Neural progenitor cell (in vitro differentiated cells): ENCODE measurements at regions not wholly inside any gene's neighbourhood (a gene's known extent, or its start where the extent isn't known, plus 50 kb on each side); places are given as distances from the start of the nearest gene placed in this dataset.

ENCODE experiments used
- DNase-seq: peaks from one replicate; pipeline ENCODE4 v3.0.0-alpha.2; 2016; ENCODE audit warnings: low spot score
- H2AFZ ChIP-seq: fragments of 200-600 bp; sonication (generic); replicated peaks from 2 replicates; pipeline ENCODE4 v1.6.1; 2016; ENCODE audit warnings: antibody characterized with exemption
- H3F3A ChIP-seq: fragments of 200-600 bp; sonication (generic); 2 replicates; pipeline ENCODE4 v1.6.1; 2016; ENCODE audit warnings: antibody characterized with exemption, low read depth
- H3K27ac ChIP-seq: fragments of 200-600 bp; sonication (generic); 2 replicates; pipeline ENCODE4 v1.5.1; 2016; ENCODE audit warnings: mild to moderate bottlenecking
- H3K27me3 ChIP-seq: fragments of 200-600 bp; sonication (generic); 2 replicates; pipeline ENCODE4 v1.6.1; 2016; ENCODE audit warnings: mild to moderate bottlenecking, moderate library complexity
- H3K36me3 ChIP-seq: fragments of 200-600 bp; sonication (generic); 2 replicates; pipeline ENCODE4 v1.5.1; 2016
- H3K4me1 ChIP-seq: fragments of 200-600 bp; sonication (generic); 2 replicates; pipeline ENCODE4 v1.6.1; 2016; ENCODE audit warnings: mixed run types
- H3K4me2 ChIP-seq: fragments of 200-600 bp; sonication (generic); 2 replicates; pipeline ENCODE4 v1.6.1; 2016
- H3K4me3 ChIP-seq: fragments of 200-600 bp; sonication (generic); 2 replicates; pipeline ENCODE4 v1.5.1; 2016
- H3K79me2 ChIP-seq: fragments of 200-600 bp; sonication (generic); 2 replicates; pipeline ENCODE4 v1.6.1; 2016; ENCODE audit warnings: low read depth
- H3K9ac ChIP-seq: fragments of 200-600 bp; sonication (generic); 2 replicates; pipeline ENCODE4 v1.6.1; 2016
- H3K9me3 ChIP-seq: fragments of 200-600 bp; sonication (generic); 2 replicates; pipeline ENCODE4 v1.5.1; 2016; ENCODE audit warnings: low read depth
- H4K20me1 ChIP-seq: fragments of 200-600 bp; sonication (generic); 2 replicates; pipeline ENCODE4 v1.6.1; 2016; ENCODE audit warnings: low read depth
- H3K27ac Mint-ChIP-seq: 3 replicates; pipeline ENCODE4 v1.8.0; 2021; ENCODE audit warnings: mixed read lengths
- H3K27me3 Mint-ChIP-seq: 2 replicates; pipeline ENCODE4 v1.8.0; 2022; ENCODE audit warnings: low read depth, mild to moderate bottlenecking, inconsistent platforms, moderate library complexity, mixed read lengths; ENCODE audit not compliant: insufficient read depth
- H3K36me3 Mint-ChIP-seq: 3 replicates; pipeline ENCODE4 v1.8.0; 2021; ENCODE audit warnings: mixed read lengths
- H3K4me1 Mint-ChIP-seq: 3 replicates; pipeline ENCODE4 v1.8.0; 2021; ENCODE audit warnings: mixed read lengths
- H3K4me3 Mint-ChIP-seq: 3 replicates; pipeline ENCODE4 v1.8.0; 2021; ENCODE audit warnings: mild to moderate bottlenecking, moderate library complexity, mixed read lengths
- H3K9me3 Mint-ChIP-seq: 3 replicates; pipeline ENCODE4 v1.8.0; 2020; ENCODE audit warnings: mixed read lengths
- CTCF ChIP-seq: fragments of 200-600 bp; sonication (generic); IDR thresholded peaks from 2 replicates; pipeline ENCODE4 v1.5.1; 2017; ENCODE audit warnings: antibody characterized with exemption, mild to moderate bottlenecking
- EZH2 ChIP-seq: fragments of 200-600 bp; sonication (generic); IDR thresholded peaks from 2 replicates; pipeline ENCODE4 v1.6.1; 2017; ENCODE audit warnings: antibody characterized with exemption, mild to moderate bottlenecking, moderate library complexity
- EZH2phosphoT487 ChIP-seq: fragments of 200-600 bp; sonication (generic); IDR thresholded peaks from 2 replicates; pipeline ENCODE4 v1.6.1; 2017; ENCODE audit warnings: antibody characterized with exemption

GRCh38 chr3:35537265-35537664, 102.1 kb upstream of the ARPP21 start:
- Mint-ChIP-seq H3K27ac (no peak overlapping the region), H3K36me3 (no peaks in the 10 kb centered on the region)
- no peak for DNase-seq

GRCh38 chr3:35544976-35545375, 94.3 kb upstream of the ARPP21 start:
- Histone ChIP-seq H3K9ac (no peak overlapping the region), H3K9me3 (no peaks in the 10 kb centered on the region), H3K36me3 (no peaks in the 10 kb centered on the region), H3K4me1 (no peaks in the 10 kb centered on the region), H2AFZ (no peak overlapping the region), H3K4me2 (no peak overlapping the region), H3K27me3 (no peaks in the 10 kb centered on the region), H3K4me3 (no peak overlapping the region), H4K20me1 (no peaks in the 10 kb centered on the region), H3K79me2 (no peaks in the 10 kb centered on the region), H3F3A (no peaks in the 10 kb centered on the region), H3K27ac (no peak overlapping the region)
- Mint-ChIP-seq H3K27ac (no peak overlapping the region), H3K9me3 (no peaks in the 10 kb centered on the region), H3K4me3 (no peak overlapping the region), H3K36me3 (no peaks in the 10 kb centered on the region), H3K27me3 (no peaks in the 10 kb centered on the region), H3K4me1 (no peaks in the 10 kb centered on the region)
- DNase-seq: no peak
- TF ChIP-seq EZH2phosphoT487: no peak
- TF ChIP-seq CTCF: no peak
- no peak for TF ChIP-seq EZH2

More at GRCh38 chr3:35537265-35537664, 102.1 kb upstream of the ARPP21 start:
- Histone ChIP-seq H3K79me2 (no peaks in the 10 kb centered on the region), H3K4me3 (no peak overlapping the region), H3K27me3 (no peaks in the 10 kb centered on the region), H2AFZ (no peak overlapping the region), H3K36me3 (no peaks in the 10 kb centered on the region), H3K4me2 (no peak overlapping the region), H3K27ac (no peak overlapping the region), H3K9me3 (no peaks in the 10 kb centered on the region), H4K20me1 (no peaks in the 10 kb centered on the region), H3K9ac (no peak overlapping the region), H3K4me1 (no peaks in the 10 kb centered on the region), H3F3A (no peaks in the 10 kb centered on the region)
- no peaks in the 10 kb centered on the region for H3K4me1 Mint-ChIP-seq
- H3K4me3 Mint-ChIP-seq: no peak overlapping the region
- no peak for TF ChIP-seq CTCF
- no peak for TF ChIP-seq EZH2phosphoT487
- TF ChIP-seq EZH2: no peak
- H3K27me3 Mint-ChIP-seq: no peaks in the 10 kb centered on the region
- H3K9me3 Mint-ChIP-seq: no peaks in the 10 kb centered on the region

- no peaks in the 10 kb centered on the region for H3K36me3 Mint-ChIP-seq
- peaks cover 2% of the 10 kb centered on the region for H3K27me3 Mint-ChIP-seq
- Histone ChIP-seq H3K36me3 (no peaks in the 10 kb centered on the region), H3K79me2 (no peaks in the 10 kb centered on the region), H3K27ac (no peak overlapping the region), H4K20me1 (no peaks in the 10 kb centered on the region), H3K9me3 (no peaks in the 10 kb centered on the region), H3K4me3 (no peak overlapping the region), H3K27me3 (no peaks in the 10 kb centered on the region), H3K4me1 (no peaks in the 10 kb centered on the region), H3K4me2 (no peak overlapping the region), H2AFZ (no peak overlapping the region), H3F3A (no peaks in the 10 kb centered on the region), H3K9ac (no peak overlapping the region)
- TF ChIP-seq EZH2phosphoT487: no peak
- TF ChIP-seq EZH2: no peak
- TF ChIP-seq CTCF: no peak
- H3K27ac Mint-ChIP-seq: no peak overlapping the region
- no peak for DNase-seq
- H3K4me1 Mint-ChIP-seq: no peaks in the 10 kb centered on the region
- no peaks in the 10 kb centered on the region for H3K9me3 Mint-ChIP-seq
- H3K4me3 Mint-ChIP-seq: no peak overlapping the region
Observed at GRCh38 chr3:35549690-35550089, 89.6 kb upstream of the ARPP21 start.

GRCh38 chr3:35562141-35562540, 77.2 kb upstream of the ARPP21 start:
- H3K4me3 Mint-ChIP-seq: no peak overlapping the region
- Histone ChIP-seq H3K4me1 (no peaks in the 10 kb centered on the region), H3K27ac (no peak overlapping the region), H4K20me1 (no peaks in the 10 kb centered on the region), H2AFZ (no peak overlapping the region), H3K27me3 (no peaks in the 10 kb centered on the region), H3K9ac (no peak overlapping the region), H3K9me3 (no peaks in the 10 kb centered on the region), H3K4me3 (no peak overlapping the region), H3F3A (no peaks in the 10 kb centered on the region), H3K79me2 (no peaks in the 10 kb centered on the region), H3K36me3 (no peaks in the 10 kb centered on the region), H3K4me2 (no peak overlapping the region)
- no peak for TF ChIP-seq CTCF
- TF ChIP-seq EZH2phosphoT487: no peak
- TF ChIP-seq EZH2: no peak
- DNase-seq: no peak
- H3K27me3 Mint-ChIP-seq: no peaks in the 10 kb centered on the region
- no peak overlapping the region for H3K27ac Mint-ChIP-seq
- H3K9me3 Mint-ChIP-seq: peaks cover 10% of the 10 kb centered on the region
- no peaks in the 10 kb centered on the region for H3K4me1 Mint-ChIP-seq
- H3K36me3 Mint-ChIP-seq: no peaks in the 10 kb centered on the region
